NOMO-1 (cell line): ENCODE measurements at regions not wholly inside any gene's neighbourhood (a gene's known extent, or its start where the extent isn't known, plus 50 kb on each side); places are given as distances from the start of the nearest gene placed in this dataset.

Experiments
- DNase-seq, 2 experiments: peaks; one replicate each; lab custom pipeline; 2025; ENCODE audit not compliant: unreplicated experiment in 2 of 2; lab: John Stamatoyannopoulos, UW

GRCh38 chr15:96565266-96565665 is 234.8 kb downstream of the NR2F2 start:
- DNase-seq = no peak

- no peak for DNase-seq
Measured at GRCh38 chr15:96574782-96575181, 244.3 kb downstream of the NR2F2 start.

- no peak for DNase-seq
Measured at GRCh38 chr15:96576596-96576995, 246.1 kb downstream of the NR2F2 start.

GRCh38 chr15:96578393-96578792 is 247.9 kb downstream of the NR2F2 start:
- DNase-seq = no peak

GRCh38 chr15:96581371-96581770 is 250.9 kb downstream of the NR2F2 start:
- DNase-seq = no peak

- peak in 1 of 2 experiments; percentile 56 for DNase-seq
Measured at GRCh38 chr15:96582473-96582872, 252.0 kb downstream of the NR2F2 start.

- DNase-seq = peak; percentile 33 to 37
Measured at GRCh38 chr15:96583671-96584070, 253.2 kb downstream of the NR2F2 start.

GRCh38 chr15:96585484-96586386 is 255.2 kb downstream of the NR2F2 start:
- peak; percentile 68 to 92 for DNase-seq

- DNase-seq = peak; percentile 74 to 93
Measured at GRCh38 chr15:96586901-96587300, 256.4 kb downstream of the NR2F2 start.

- DNase-seq = no peak
Measured at GRCh38 chr15:96589864-96590263, 259.4 kb downstream of the NR2F2 start.

- DNase-seq = no peak
Measured at GRCh38 chr15:96593735-96594134, 263.2 kb downstream of the NR2F2 start.

- DNase-seq = no peak
Measured at GRCh38 chr15:96595951-96596350, 265.5 kb downstream of the NR2F2 start.

- no peak for DNase-seq
Measured at GRCh38 chr15:96598514-96598913, 268.0 kb downstream of the NR2F2 start.

- no peak for DNase-seq
Measured at GRCh38 chr15:96599268-96599667, 268.8 kb downstream of the NR2F2 start.

- DNase-seq = no peak
Measured at GRCh38 chr15:96600350-96600749, 269.9 kb downstream of the NR2F2 start.

- DNase-seq = no peak
Measured at GRCh38 chr15:96606617-96607016, 276.1 kb downstream of the NR2F2 start.

GRCh38 chr15:96610757-96611156 is 280.3 kb downstream of the NR2F2 start:
- no peak for DNase-seq

GRCh38 chr15:96612917-96613316 is 282.4 kb downstream of the NR2F2 start:
- DNase-seq = no peak

- no peak for DNase-seq
Measured at GRCh38 chr15:96619174-96619573, 288.7 kb downstream of the NR2F2 start.

GRCh38 chr15:96622714-96623113 is 292.2 kb downstream of the NR2F2 start:
- no peak for DNase-seq

- DNase-seq = no peak
Measured at GRCh38 chr15:96625256-96625655, 294.8 kb downstream of the NR2F2 start.

GRCh38 chr15:96627031-96627568 is 296.6 kb downstream of the NR2F2 start:
- DNase-seq = no peak
